ENCODE measurements at regions not wholly inside any gene's neighbourhood (a gene's known extent, or its start where the extent isn't known, plus 50 kb on each side); places are given as distances from the start of the nearest gene placed in this dataset.

- Mint-ChIP-seq H3K9me3 (no peaks in the 10 kb centered on the region), H3K4me3 (no peak overlapping the region), H3K27me3 (ENCODE audit: low read depth) (no peaks in the 10 kb centered on the region), H3K36me3 (no peaks in the 10 kb centered on the region), H3K27ac (peak overlapping the region; percentile 29; the same call in 1 of the 2 replicates), H3K4me1 (no peaks in the 10 kb centered on the region)
- ATAC-seq (no peak), DNase-seq (ENCODE audit: low spot score) (no peak)
- POLR2A ChIA-PET = no interaction called here
- TF ChIP-seq ZNF317 (CRISPR knock-in tag; IDR thresholded peaks at IDR 0.05; ENCODE audit: borderline replicate concordance, low read depth) = no peak
- TF ChIP-seq NFE2L1 (CRISPR knock-in tag; IDR thresholded peaks at IDR 0.05) = no peak
- TF ChIP-seq PRDM15 (CRISPR knock-in tag; IDR thresholded peaks at IDR 0.05) = no peak
- no peak for TF ChIP-seq JUN (CRISPR knock-in tag; IDR thresholded peaks at IDR 0.05)
- no peak for TF ChIP-seq NFYB (CRISPR knock-in tag; conservative IDR thresholded peaks at IDR 0.05; ENCODE audit: low read depth)
- no peak for TF ChIP-seq ZBTB21 (CRISPR knock-in tag; IDR thresholded peaks at IDR 0.05; ENCODE audit: borderline replicate concordance)
- TF ChIP-seq SOX15 (CRISPR knock-in tag; IDR thresholded peaks at IDR 0.05) = no peak
- TF ChIP-seq SMAD4 (CRISPR knock-in tag; IDR thresholded peaks at IDR 0.05) = no peak
- TF ChIP-seq NR3C1 (CRISPR knock-in tag; conservative IDR thresholded peaks at IDR 0.05; ENCODE audit: low read depth) = no peak
- no peak for TF ChIP-seq ETV6 (CRISPR knock-in tag; IDR thresholded peaks at IDR 0.05)
- no peak for TF ChIP-seq ELF4 (CRISPR knock-in tag; IDR thresholded peaks at IDR 0.05; ENCODE audit: low read depth)
- no peak for TF ChIP-seq E2F1 (CRISPR knock-in tag; IDR thresholded peaks at IDR 0.05)
- no peak for TF ChIP-seq TP53 (CRISPR knock-in tag; IDR thresholded peaks at IDR 0.05)
- TF ChIP-seq OVOL2 (CRISPR knock-in tag; IDR thresholded peaks at IDR 0.05; ENCODE audit: borderline replicate concordance) = no peak
- TF ChIP-seq TEAD1 (CRISPR knock-in tag; IDR thresholded peaks at IDR 0.05) = no peak
- no peak for TF ChIP-seq USF2 (CRISPR knock-in tag; IDR thresholded peaks at IDR 0.05)
- TF ChIP-seq ZNF512 (CRISPR knock-in tag; IDR thresholded peaks at IDR 0.05; ENCODE audit: borderline replicate concordance) = no peak
- TF ChIP-seq ATF2 (CRISPR knock-in tag; IDR thresholded peaks at IDR 0.05; ENCODE audit: borderline replicate concordance, low read depth) = no peak
- TF ChIP-seq CREB1 (CRISPR knock-in tag; IDR thresholded peaks at IDR 0.05) = no peak
- CTCF ChIA-PET = no interaction called here
Measured at GRCh38 chr5:92081958-92082712, 699.0 kb upstream of the ARRDC3 start.
